H9 (cell line): ENCODE measurements at regions not wholly inside any gene's neighbourhood (a gene's known extent, or its start where the extent isn't known, plus 50 kb on each side); places are given as distances from the start of the nearest gene placed in this dataset.
"Not testable (repeated sequence)": the region's sequence is repeated elsewhere in the genome, so short reads cannot be mapped to it uniquely, and the experiment has no call there.

Experiments
- DNase-seq: peaks from one replicate; pipeline ENCODE4 v3.0.0-alpha.2; 2017
- H2AFZ ChIP-seq: one replicate; pipeline ENCODE4 v1.6.1; 2013; ENCODE audit warnings: mild to moderate bottlenecking, low read length, control low read depth, moderate library complexity
- H2AK5ac ChIP-seq: 2 replicates; pipeline ENCODE4 v1.6.1; 2013; ENCODE audit warnings: low read length, control low read depth, mixed read lengths; ENCODE audit not compliant: insufficient read length
- H2BK120ac ChIP-seq: one replicate; pipeline ENCODE4 v1.6.1; 2013; ENCODE audit warnings: low read depth, mild to moderate bottlenecking, low read length, control low read depth, inconsistent platforms; ENCODE audit not compliant: poor library complexity, severe bottlenecking
- H2BK12ac ChIP-seq: 2 replicates; pipeline ENCODE4 v1.6.1; 2013; ENCODE audit warnings: low read length, control low read depth, mixed read lengths, low read depth; ENCODE audit not compliant: insufficient read length
- H2BK15ac ChIP-seq: 2 replicates; pipeline ENCODE4 v1.6.1; 2013; ENCODE audit warnings: low read depth, low read length, control low read depth
- H2BK20ac ChIP-seq: one replicate; pipeline ENCODE4 v1.6.1; 2013; ENCODE audit warnings: low read depth, mild to moderate bottlenecking, low read length, control low read depth, inconsistent platforms; ENCODE audit not compliant: poor library complexity, severe bottlenecking
- H2BK5ac ChIP-seq: 2 replicates; pipeline ENCODE4 v1.6.1; 2013; ENCODE audit warnings: low read length, control low read depth, mixed read lengths; ENCODE audit not compliant: insufficient read length
- H3K14ac ChIP-seq: 2 replicates; pipeline ENCODE4 v1.6.1; 2013; ENCODE audit warnings: low read length, control low read depth; ENCODE audit not compliant: insufficient read depth
- H3K18ac ChIP-seq: 2 replicates; pipeline ENCODE4 v1.6.1; 2013; ENCODE audit warnings: low read depth, mild to moderate bottlenecking, mixed read lengths, low read length, control low read depth; ENCODE audit not compliant: insufficient read length
- H3K23ac ChIP-seq: 2 replicates; pipeline ENCODE4 v1.6.1; 2013; ENCODE audit warnings: low read length, control low read depth, mixed read lengths, low read depth; ENCODE audit not compliant: insufficient read length
- H3K23me2 ChIP-seq: 2 replicates; pipeline ENCODE4 v1.6.1; 2013; ENCODE audit warnings: low read depth, mild to moderate bottlenecking, mixed read lengths, low read length, control low read depth; ENCODE audit not compliant: insufficient read length, poor library complexity, severe bottlenecking
- H3K27ac ChIP-seq: 2 replicates; pipeline ENCODE4 v1.5.1; 2013; ENCODE audit warnings: low read length, control low read depth, mixed read lengths, low read depth; ENCODE audit not compliant: insufficient read length
- H3K27me3 ChIP-seq: 2 replicates; pipeline ENCODE4 v1.6.1; 2013; ENCODE audit warnings: low read length, control low read depth, inconsistent platforms; ENCODE audit not compliant: insufficient read depth
- H3K4ac ChIP-seq: 2 replicates; pipeline ENCODE4 v1.6.1; 2013; ENCODE audit warnings: low read depth, mild to moderate bottlenecking, control low read depth, inconsistent platforms, low read length, moderate library complexity
- H3K4me1 ChIP-seq: 2 replicates; pipeline ENCODE4 v1.6.1; 2013; ENCODE audit warnings: low read length, control low read depth, inconsistent platforms; ENCODE audit not compliant: insufficient read depth
- H3K4me2 ChIP-seq: 2 replicates; pipeline ENCODE4 v1.6.1; 2013; ENCODE audit warnings: low read length, control low read depth, mixed read lengths; ENCODE audit not compliant: insufficient read length, insufficient read depth
- H3K56ac ChIP-seq: 2 replicates; pipeline ENCODE4 v1.6.1; 2013; ENCODE audit warnings: low read depth, mild to moderate bottlenecking, mixed read lengths, low read length, control low read depth; ENCODE audit not compliant: insufficient read length
- H3K79me1 ChIP-seq: 2 replicates; pipeline ENCODE4 v1.6.1; 2013; ENCODE audit warnings: low read depth, mild to moderate bottlenecking, moderate library complexity, low read length, control low read depth, inconsistent platforms; ENCODE audit not compliant: insufficient read depth, poor library complexity, severe bottlenecking
- H3K79me2 ChIP-seq: 2 replicates; pipeline ENCODE4 v1.6.1; 2013; ENCODE audit warnings: low read length, control low read depth, inconsistent platforms; ENCODE audit not compliant: insufficient read depth
- H3K9ac ChIP-seq: 2 replicates; pipeline ENCODE4 v1.6.1; 2013; ENCODE audit warnings: low read length, control low read depth, mixed read lengths; ENCODE audit not compliant: insufficient read length; ENCODE audit errors: extremely low read depth
- H3K9me3 ChIP-seq: one replicate; pipeline ENCODE4 v1.6.1; 2013; ENCODE audit warnings: low read depth, low read length, inconsistent platforms; ENCODE audit not compliant: control insufficient read depth
- H3T11ph ChIP-seq: one replicate; pipeline ENCODE4 v1.6.1; 2013; ENCODE audit warnings: mild to moderate bottlenecking, low read length, control low read depth, inconsistent platforms
- H4K20me1 ChIP-seq: one replicate; pipeline ENCODE4 v1.6.1; 2013; ENCODE audit not compliant: control insufficient read depth, insufficient read length, insufficient read depth
- H4K5ac ChIP-seq: 2 replicates; pipeline ENCODE4 v1.6.1; 2013; ENCODE audit warnings: low read depth, mild to moderate bottlenecking, mixed read lengths, low read length, control low read depth; ENCODE audit not compliant: insufficient read length
- H4K8ac ChIP-seq: replicated peaks from 2 replicates; pipeline ENCODE4 v1.6.1; 2013; ENCODE audit warnings: low read length, control low read depth, mixed read lengths, low read depth; ENCODE audit not compliant: insufficient read length
- H4K91ac ChIP-seq: 2 replicates; pipeline ENCODE4 v1.6.1; 2013; ENCODE audit warnings: low read depth, mild to moderate bottlenecking, moderate library complexity, mixed read lengths, low read length, control low read depth; ENCODE audit not compliant: insufficient read length
- H3K27ac Mint-ChIP-seq, 3 experiments: 2 replicates in 2 of 3; 3 replicates in 1 of 3; pipeline ENCODE4 v1.8.0; 2020 to 2021; ENCODE audit warnings: mixed read lengths in 3 of 3, mild to moderate bottlenecking in 1 of 3, moderate library complexity in 1 of 3
- H3K27me3 Mint-ChIP-seq: 2 replicates; pipeline ENCODE4 v1.8.0; 2021; ENCODE audit warnings: low read depth, mild to moderate bottlenecking, moderate library complexity, mixed read lengths
- H3K36me3 Mint-ChIP-seq, 3 experiments: 2 replicates in 2 of 3; 3 replicates in 1 of 3; pipeline ENCODE4 v1.8.0; 2020 to 2021; ENCODE audit warnings: low read depth in 3 of 3, mixed read lengths in 3 of 3; ENCODE audit not compliant: insufficient read depth in 1 of 3
- H3K4me1 Mint-ChIP-seq, 2 experiments: 2 replicates each; pipeline ENCODE4 v1.8.0; 2020; ENCODE audit warnings: mixed read lengths in 2 of 2
- H3K4me3 Mint-ChIP-seq, 2 experiments: 2 replicates in 1 of 2; 3 replicates in 1 of 2; pipeline ENCODE4 v1.8.0; 2020 to 2021; ENCODE audit warnings: mild to moderate bottlenecking in 2 of 2, mixed read lengths in 2 of 2, moderate library complexity in 1 of 2
- H3K9me3 Mint-ChIP-seq, 2 experiments: 2 replicates in 1 of 2; 3 replicates in 1 of 2; pipeline ENCODE4 v1.8.0; 2020; ENCODE audit warnings: mild to moderate bottlenecking in 2 of 2, mixed read lengths in 2 of 2, moderate library complexity in 1 of 2
- WGBS: extraction: QIAGEN DNeasy Blood & Tissue Kit; methylation state at CpG from one replicate; pipeline ENCODE4 v1.1.7; 2013; ENCODE audit warnings: missing lambda C conversion rate, low lambda C conversion rate, mixed read lengths; ENCODE audit not compliant: insufficient read length; ENCODE audit errors: extremely low coverage; 5-methylcytosine and 5-hydroxymethylcytosine counted together

DNA sequence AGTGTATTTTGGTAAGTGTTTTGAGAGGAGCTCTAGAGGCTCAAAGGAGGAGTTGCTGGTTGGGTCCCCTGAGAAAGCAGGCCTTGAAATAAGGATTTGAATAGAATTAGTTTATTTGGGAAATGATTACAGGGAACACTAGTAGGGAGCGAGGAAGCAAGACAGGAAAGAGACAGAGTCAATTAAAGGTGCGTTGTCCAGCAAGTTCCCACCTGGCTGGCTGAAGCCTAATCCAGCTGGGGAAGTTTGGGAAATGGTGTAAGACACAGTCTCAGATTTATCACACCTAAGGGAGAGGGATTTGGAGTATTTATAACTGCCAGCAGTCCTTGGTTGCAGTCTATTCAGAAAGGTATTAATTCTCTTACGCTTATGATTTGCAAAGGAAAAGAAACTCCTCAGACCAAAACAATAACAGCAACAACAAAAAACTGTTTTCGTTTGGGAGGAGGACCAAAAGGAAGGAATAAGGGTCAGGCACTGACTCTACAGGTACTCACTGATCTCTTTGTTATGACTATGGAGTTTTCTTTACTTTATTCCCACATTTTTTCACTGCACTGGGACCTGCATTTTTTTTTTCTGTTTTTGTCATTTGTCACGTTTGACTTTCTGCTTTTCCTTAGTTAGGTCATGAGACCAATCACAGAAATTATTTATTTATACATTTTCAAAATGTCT, 780.8 kb downstream of the TTLL7 start:
- not testable (repeated sequence) for H2AK5ac ChIP-seq, H3K4ac ChIP-seq, H3K14ac ChIP-seq, H3K4me1 ChIP-seq, H3K36me3 Mint-ChIP-seq, H3K79me2 ChIP-seq, H2BK12ac ChIP-seq, H3K4me2 ChIP-seq, H3K27me3 ChIP-seq, H4K5ac ChIP-seq, H3K9me3 ChIP-seq, H3K23ac ChIP-seq, H4K20me1 ChIP-seq, H3K27me3 Mint-ChIP-seq, H2BK20ac ChIP-seq, H4K8ac ChIP-seq, H3K23me2 ChIP-seq, H3T11ph ChIP-seq, H2BK5ac ChIP-seq, H3K4me3 Mint-ChIP-seq, H4K91ac ChIP-seq, H2BK15ac ChIP-seq, H3K56ac ChIP-seq, H3K18ac ChIP-seq, DNase-seq, H3K79me1 ChIP-seq, H3K9me3 Mint-ChIP-seq, H2AFZ ChIP-seq, H3K9ac ChIP-seq
- no CpG with 5 or more reads among the region's 5 CpGs for WGBS
- Histone ChIP-seq H3K27ac (peak overlapping the region; percentile 52), H2BK120ac (peak overlapping the region; percentile 9)
- Mint-ChIP-seq H3K4me1 (peaks cover 26 to 27% of the 10 kb centered on the region in 2 experiments), H3K27ac (peak overlapping the region in 2 of 3 experiments; percentile 46 to 96; a peak in 6 of 7 replicates)

DNA sequence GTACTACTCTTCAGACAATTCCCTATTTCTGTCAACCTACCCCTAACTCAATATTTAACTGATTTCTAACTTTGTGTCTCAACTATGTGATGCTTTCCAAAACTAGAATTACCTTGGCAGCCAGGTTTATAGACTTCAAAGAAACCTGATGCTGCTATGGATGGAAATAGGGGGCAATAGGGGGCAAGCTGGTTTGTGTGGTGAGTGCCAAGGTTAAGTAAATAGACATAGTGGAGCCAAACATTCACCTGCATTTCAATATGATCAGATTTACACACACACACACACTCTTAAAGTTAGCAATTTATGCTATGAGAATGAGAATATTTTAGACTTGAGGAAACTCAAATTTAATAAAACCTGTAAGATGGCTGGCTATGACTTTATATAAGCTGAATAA, 784.6 kb downstream of the TTLL7 start:
- not testable (repeated sequence) for H3K4me3 Mint-ChIP-seq, H3K9ac ChIP-seq, H3K56ac ChIP-seq, H3K4me1 ChIP-seq, H3K9me3 ChIP-seq, H4K91ac ChIP-seq, H3K79me2 ChIP-seq, H4K20me1 ChIP-seq, H3K18ac ChIP-seq, H3K79me1 ChIP-seq, H2BK15ac ChIP-seq, H3K27ac ChIP-seq, H2BK120ac ChIP-seq, H2BK12ac ChIP-seq, H3K27ac Mint-ChIP-seq, H3K27me3 Mint-ChIP-seq, H4K5ac ChIP-seq, H3K9me3 Mint-ChIP-seq, H2AFZ ChIP-seq, H3T11ph ChIP-seq, H2BK5ac ChIP-seq, DNase-seq, H4K8ac ChIP-seq, H2AK5ac ChIP-seq, H3K27me3 ChIP-seq, H2BK20ac ChIP-seq, H3K14ac ChIP-seq, H3K23ac ChIP-seq, H3K36me3 Mint-ChIP-seq, H3K4me2 ChIP-seq, H3K23me2 ChIP-seq, H3K4ac ChIP-seq
- peaks cover 26 to 29% of the 10 kb centered on the region in 2 experiments for H3K4me1 Mint-ChIP-seq
